Anterior cingulate cortex (tissue), 58 donors: ENCODE measurements at regions not wholly inside any gene's neighbourhood (a gene's known extent, or its start where the extent isn't known, plus 50 kb on each side); places are given as distances from the start of the nearest gene placed in this dataset.
"Not testable (repeated sequence)": the region's sequence is repeated elsewhere in the genome, so short reads cannot be mapped to it uniquely, and the experiment has no call there.

Experiments used
- DNase-seq, 58 donors: peaks; one replicate each; lab custom pipeline; 2025; lab: John Stamatoyannopoulos, UW

DNA sequence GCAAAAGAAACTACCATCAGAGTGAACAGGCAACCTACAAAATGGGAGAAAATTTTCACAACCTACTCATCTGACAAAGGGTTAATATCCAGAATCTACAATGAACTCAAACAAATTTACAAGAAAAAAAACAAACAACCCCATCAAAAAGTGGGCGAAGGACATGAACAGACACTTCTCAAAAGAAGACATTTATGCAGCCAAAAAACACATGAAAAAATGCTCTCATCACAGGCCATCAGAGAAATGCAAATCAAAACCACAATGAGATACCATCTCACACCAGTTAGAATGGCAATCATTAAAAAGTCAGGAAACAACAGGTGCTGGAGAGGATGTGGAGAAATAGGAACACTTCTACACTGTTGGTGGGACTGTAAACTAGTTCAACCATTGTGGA is 170.1 kb downstream of the MEX3B start:
- not testable (repeated sequence) for DNase-seq

DNA sequence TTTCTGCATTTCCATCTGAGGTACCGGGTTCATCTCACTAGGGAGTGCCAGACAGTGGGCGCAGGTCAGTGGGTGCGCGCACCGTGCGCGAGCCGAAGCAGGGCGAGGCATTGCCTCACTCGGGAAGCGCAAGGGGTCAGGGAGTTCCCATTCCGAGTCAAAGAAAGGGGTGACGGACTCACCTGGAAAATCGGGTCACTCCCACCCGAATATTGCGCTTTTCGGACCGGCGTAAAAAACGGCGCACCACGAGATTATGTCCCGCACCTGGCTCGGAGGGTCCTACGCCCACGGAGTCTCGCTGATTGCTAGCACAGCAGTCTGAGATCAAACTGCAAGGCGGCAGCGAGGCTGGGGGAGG is 175.1 kb downstream of the MEX3B start:
- DNase-seq: not testable (repeated sequence)

DNA sequence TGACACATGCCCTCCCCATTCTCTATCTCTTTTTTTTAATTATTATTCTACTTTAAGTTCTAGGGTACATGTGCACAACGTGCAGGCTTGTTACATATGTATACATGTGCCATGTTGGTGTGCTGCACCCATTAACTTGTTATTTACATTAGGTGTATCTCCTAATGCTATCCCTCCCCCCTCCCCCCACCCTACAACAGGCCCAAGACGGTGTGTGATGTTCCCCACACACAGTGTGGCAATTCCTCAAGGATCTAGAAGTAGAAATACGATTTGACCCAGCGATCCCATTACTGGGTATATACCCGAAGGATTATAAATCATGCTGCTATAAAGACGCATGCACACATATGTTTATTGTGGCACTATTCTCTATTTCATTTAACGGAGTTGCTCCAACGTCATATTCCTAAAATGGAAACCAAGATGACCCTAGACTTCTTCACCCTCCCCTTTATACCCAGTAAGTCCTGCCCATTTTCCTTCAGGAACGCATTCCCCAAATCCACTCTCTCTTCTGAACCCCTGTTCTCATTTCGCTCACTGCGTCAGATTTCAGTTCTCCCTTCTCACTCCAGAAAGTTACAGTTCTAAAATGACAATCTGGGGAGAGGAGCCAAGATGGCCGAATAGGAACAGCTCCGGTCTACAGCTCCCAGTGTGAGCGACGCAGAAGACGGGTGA is 175.6 kb downstream of the MEX3B start:
- DNase-seq: not testable (repeated sequence)

DNA sequence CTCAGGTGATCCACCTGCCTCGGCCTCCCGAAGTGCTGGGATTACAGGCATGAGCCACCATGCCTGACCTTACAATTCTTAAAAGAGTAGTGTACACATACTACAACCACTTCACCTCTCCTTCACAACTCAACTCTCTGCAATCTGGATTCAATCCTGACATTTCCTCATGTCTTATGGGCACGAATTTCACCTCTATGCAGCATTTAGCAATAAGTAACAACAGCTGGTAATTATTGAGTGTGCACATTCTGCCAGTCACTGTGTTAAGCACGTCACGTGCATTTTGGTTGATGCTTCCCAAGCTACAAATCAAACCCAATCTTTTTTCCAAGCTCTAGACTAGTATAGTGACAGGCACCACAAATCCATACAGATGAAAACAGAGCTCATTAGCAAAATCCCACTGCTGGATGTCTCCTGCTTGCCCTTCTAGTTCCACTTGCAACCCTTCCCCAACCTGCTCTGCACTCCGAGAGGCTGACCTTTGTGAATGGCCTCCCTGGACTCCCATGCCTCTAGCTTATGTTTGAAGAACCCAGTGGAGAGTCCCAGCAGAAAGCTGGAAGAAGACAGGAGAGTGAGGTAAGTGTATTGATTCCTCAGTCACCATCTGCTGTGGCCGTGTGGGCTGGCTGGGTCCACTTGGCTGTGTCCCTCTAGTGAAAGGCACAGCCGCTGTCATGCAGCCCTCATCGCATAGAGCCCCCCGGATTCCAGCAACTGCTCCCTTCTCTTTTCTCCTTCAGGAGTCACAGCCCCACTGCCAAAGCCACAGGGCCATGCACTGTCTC is 176.5 kb downstream of the MEX3B start:
- no peak for DNase-seq

DNA sequence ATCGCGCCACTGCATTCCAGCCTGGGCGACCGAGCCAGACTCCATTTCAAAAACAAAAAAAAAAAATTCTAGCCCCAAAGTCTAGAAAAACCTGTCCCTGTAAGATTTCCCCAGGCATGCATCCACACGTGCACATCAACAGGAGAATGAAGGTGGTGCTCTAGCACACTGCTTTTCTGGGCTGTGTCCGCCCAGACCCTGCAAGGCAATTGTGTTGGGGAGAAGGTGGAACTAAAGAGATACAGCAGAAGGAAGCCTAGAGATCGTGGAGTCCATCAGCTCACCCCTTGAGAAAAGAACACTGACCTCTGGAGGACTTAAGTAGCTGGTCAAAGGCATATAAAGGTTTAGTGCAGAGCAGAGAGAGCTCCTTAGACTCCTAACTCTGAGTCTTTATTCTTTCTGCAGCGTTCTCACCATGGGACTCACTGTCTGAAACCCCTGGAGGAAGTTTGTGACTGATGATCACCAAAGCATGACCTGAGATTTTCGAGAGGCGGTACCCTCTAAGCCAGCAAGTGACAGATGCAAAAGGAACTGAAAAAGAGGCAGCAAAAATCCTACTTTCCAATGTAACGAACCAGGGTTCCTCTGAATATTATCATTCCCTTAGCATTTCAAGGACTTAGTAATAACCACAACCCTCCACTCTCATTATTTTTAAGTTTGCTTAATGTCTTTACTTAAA is 179.8 kb downstream of the MEX3B start:
- no peak for DNase-seq

DNA sequence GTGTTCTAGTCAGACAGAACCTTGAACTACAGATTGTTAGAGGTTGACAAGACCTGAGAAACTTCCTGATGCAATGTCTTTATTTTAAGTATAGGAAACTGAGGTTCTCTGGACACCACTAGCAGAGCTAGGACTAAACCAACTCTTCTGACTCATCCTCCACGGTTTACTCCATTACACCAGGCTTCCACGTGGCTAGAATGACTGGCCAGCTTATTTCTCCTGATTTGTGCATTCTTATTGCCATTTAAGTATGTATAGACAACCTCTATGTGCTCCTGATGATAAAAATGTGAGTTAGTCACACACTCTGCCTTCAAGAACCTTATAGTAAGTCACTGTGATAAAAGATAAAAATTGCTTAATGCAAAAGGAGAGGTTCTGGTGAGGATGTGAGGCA is 182.7 kb downstream of the MEX3B start:
- no peak for DNase-seq

DNA sequence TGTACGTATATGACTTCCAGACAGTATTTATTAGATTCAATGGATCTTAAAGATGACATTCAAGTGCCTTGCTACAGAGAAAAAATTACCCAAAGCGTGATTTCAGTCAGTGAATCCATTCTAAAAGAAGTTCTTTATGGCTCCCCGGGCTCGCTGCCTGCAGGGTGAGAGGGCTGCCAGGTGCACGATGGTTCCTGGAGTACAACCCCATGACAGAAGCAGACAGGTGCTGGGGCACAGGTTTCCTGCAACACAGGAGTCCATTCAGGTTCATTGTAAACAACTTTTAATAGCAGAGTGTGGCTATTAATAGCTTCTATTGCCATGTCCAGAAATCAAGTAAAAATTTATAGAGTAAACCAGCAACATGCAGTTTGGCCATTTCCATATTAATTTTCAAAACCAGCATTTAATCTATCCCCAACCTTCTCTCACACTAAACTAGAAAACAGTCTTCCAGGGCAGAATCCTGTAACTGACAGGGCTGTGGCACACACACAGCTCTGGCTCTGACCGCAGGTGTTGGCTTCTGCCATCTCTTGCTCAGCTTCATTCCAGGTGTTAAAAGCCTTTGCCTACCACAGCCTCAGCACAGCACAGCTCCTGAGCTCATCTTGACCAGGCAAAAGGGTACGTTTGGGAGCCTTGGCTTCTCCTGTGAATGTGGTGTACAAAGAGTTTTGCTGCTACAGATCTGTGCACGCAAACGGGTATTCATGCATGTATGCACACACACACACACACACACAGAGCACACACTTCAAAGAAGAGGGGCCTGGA is 185.9 kb downstream of the MEX3B start:
- DNase-seq: no peak

DNA sequence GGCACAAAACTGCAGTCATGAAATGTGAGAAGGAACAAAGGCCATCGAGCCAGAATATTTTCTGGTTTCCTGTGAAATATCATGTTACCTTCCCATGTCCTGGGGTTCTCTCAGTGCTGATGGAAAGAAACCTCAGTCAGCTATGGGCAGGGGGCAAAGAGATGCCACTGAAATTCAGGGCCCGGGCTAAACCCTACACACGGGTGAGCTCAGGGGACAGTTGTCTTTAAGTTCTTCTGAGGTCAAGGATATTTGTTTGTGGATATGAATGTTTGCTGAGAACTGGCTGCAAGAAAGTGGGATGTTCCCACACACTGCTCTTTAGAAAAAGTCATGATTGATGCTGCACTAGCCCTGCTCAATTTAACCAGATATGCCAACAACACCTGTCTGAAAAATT is 187.2 kb downstream of the MEX3B start:
- DNase-seq: no peak

DNA sequence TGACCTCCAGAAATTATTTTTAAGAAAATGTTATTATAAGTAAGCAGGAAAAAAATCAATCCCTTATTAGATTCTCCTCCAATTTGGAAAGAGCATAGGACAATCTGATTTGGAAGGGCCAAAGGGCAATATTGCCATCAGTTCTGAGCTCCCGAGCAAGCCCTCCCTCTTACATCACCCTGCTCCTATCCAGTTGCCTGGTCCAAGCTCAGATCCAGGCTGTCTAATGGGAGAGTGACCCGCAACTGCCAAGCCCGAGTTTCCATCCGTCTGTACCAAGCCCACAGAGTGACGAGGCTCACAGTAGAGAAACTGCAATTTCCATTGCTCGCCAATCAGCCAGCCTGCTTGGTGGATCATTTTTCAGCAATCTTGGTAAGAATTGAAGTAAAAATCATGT is 187.7 kb downstream of the MEX3B start:
- DNase-seq: no peak

DNA sequence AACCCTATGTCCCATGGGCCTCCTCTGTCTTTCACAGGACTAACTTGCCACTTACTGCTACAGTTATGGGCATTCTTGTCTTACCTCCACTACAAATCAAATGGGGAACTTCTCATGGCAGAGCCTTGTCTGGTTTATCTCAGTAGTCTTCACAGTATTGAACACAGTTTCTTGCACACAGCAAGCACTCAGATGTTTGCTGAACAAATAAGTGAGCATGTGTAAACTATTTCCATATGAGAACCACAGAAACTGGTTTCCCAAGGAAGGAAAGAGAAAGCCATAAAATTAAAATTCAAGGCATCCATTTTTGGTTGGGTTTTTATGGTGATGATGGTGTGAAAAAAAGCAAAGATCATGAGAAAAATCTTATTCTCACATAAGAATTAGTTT is 189.2 kb downstream of the MEX3B start:
- no peak for DNase-seq

DNA sequence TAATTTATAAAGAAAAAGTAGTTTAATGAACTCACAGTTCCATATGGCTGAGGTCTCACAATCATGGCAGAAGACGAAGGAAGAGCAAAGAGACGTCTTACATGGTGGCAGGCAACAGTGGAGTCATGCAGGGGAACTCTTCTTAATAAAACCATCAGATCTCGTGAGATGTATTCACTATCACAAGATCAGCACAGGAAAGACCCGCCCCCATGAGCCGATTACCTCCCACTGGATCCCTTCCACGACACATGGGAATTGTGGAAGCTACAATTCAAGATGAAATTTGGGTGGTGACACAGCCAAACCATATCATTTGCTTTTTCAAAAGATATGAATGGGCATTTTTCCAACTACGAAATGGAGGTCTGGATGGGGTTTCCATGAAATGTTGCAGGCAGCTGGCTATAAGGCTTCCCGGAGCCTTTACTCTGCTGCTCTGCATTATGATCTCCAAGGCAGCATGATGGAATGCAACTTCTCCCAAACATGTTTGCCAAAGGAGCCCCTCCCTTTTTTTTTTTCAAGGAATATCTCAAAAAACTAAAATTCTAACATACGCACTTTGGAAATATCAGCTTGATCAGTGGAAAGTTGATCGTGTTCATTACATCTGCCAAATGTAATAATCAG is 189.7 kb downstream of the MEX3B start:
- DNase-seq: no peak

DNA sequence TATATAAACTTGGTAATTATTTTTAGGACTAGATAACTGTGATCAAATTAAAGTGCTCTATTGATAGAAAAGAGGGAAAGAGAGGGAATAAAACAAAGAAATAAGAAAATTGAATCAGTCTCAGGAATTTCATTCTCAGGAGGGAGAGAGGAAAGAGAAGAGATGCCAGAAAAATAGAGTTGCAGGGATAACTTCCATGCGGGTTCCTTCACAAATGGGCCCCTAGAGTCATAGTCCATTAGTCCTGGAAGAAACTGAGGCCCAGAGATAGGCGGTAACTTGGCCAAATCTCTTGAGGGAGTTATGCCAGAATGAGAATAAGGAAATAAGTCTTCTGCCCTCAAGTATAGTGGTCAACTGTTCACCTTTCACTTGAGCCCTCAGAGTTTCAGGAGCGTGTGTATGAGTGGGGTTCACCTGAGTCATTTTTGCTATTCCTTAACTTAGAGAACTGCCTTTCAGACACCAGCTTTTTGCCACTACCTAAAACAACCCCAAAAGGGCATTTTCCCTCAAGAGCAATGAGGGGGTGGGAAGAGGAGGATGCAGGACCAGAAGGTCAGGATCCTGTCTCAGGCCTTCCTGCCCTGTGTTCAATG is 192.6 kb downstream of the MEX3B start:
- no peak for DNase-seq

DNA sequence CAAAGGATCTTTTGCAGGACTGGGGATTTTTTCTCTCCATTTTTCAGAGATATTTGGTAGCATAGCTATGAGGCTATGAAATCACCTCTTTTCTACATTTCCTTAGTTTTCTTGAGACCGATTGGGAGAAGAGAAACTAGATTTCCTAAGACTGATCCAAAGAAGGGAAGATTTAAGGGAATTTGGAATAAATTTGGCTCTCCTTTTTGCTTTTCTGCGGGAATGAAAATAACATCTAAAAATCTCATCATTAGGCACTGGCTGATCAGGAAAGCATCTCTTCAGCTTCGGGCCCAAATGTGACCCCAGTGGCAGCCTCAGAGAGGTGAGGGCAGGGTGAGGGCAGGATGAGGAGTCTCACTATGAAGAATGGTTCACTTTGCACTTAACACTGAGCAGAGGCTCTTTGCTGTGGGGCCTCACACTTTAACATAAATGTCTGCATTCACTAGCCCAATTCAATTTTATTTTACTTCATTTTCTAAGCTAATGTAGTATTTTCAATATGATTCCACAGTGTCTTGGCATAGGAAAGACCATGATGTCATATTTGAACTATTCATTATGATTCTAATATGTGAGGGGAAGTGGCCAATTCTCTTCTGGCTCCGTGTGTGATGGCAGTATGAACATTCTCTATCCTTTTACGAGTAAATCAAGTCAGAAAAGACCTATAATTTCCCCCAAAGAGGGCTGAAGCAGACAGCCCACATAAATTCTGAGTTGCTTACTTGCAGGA is 193.2 kb downstream of the MEX3B start:
- no peak for DNase-seq

DNA sequence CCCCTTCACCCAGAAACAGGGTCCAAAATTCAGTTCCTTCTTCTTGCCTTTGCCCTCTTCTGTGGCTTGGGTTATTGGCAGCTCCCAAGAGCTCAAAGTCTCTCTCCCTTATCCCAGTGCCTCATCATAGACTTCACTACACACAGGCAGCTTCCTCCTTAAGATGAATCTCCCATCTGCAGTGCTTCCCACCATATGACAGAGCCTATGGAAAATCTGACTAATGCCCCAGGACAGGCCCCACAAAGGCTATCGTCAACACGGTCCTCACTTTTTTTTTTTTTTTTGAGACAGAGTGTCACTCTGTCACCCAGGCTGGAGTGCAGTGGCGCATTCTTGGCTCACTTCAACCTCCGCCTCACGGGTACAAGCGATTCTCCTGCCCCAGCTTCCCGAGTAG is 194.1 kb downstream of the MEX3B start:
- DNase-seq: no peak

DNA sequence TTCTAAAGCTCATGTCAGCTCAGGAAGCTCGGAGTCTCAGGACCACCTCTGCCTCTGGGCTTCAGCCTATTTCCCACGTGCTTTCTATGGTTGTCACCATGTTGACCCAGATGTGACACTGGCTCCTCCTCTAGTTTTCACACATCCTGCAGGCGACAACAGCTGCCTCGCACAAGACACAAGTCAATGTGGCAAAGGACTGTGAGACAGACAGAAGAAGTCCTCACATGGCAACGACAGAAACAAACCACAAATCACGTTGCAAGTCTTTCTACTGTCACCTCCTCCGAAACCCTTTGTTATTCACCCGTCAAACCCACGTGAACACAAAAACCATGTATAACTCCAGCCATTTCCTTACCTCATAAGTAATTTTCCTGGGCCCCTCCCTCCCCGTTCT is 194.5 kb downstream of the MEX3B start:
- DNase-seq: no peak

DNA sequence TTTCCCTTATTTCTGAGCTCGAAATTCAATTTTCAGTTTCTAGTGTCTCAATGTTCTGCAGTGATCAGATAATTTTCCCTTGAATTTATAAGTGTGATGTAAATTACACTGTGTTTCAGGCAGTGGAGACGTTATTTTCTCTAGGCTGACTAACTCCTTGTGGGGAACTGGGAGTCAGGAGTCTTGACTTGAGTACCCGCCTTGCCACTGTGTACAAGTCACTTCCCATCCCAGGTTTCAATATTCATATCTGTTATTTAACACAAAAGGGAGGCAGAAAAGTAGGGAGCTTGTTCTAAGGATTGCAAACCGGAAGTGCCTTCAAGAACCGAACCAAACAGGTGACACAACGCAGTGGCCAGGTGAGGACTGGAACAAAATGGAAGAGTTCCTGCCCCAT is 196.5 kb downstream of the MEX3B start:
- DNase-seq: no peak

DNA sequence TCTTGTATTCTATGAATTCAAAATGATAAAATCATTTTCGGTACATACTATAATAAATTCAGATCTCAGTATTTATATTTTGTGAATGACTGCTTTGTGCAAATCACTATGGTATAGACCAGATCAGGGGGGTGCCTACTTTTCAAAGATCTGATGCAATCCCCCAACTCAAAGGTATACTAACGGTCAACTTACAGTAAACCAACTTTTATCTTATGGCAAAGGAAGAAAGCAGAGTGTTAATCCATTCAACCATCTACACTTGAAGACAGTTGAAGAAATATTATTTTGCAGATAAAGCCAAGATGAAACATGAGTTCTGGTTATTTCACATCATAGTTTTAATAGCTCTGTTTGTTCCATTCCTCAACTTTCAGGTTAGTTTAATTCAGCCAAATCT is 197.1 kb downstream of the MEX3B start:
- no peak for DNase-seq

DNA sequence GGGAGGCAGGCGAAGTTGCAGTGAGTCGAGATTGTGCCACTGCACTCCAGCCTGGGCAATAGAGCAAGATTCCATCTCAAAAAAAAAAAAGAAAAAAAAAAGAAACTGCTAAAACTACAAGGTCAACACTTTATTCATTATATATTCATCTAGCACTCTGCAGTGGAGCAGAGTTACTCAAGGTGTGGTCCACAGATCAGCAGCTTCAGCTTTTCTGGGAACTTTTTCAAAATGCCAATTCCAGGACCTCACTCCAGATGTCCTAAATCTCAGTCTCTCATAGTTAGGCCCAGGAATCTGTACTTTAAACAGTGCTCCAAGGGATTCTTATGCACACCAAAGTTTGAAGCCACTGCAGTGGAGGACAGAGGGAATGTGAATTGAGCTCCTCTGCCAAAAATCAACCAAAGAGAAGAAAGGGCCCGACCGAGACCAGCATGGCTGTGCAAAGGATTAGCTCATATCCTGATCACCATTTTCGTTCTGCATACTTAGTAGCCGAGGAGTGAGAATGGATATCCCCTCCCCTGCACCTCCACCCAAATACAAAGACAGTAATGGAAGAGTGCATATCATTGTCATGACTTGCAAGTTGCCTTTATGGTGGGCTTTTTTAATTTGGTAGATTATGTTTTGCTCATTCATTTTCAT is 201.9 kb downstream of the MEX3B start:
- no peak for DNase-seq

DNA sequence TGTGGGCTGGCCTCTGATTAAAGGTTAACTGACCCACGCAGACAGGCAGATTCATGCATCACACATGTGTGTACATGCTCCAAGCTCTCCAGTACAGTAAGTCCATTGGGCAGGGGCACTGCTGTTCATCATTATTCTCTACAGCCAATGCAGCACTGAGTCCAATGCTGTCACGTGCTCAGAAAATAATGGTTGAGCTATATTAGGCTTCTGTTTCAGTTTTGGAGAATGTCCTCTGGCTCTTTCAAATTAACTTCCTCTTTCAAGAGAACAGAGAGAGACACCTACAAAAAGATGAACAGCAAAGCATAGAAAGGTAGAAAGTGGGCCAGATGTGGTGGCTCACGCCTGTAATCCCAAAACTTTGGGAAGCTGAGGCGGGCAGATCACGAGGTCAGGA is 202.6 kb downstream of the MEX3B start:
- no peak for DNase-seq
